ENCODE measurements at regions not wholly inside any gene's neighbourhood (a gene's known extent, or its start where the extent isn't known, plus 50 kb on each side); places are given as distances from the start of the nearest gene placed in this dataset.

GRCh38 chr2:204237416-204237815 is 300.9 kb downstream of the ICOS start:
- in situ Hi-C loops (cut with MboI; ENCODE audit: low sequenced_read_pairs in 4 of 4) (no loop called here), intact Hi-C loops (cut with DNase I; ENCODE audit: low total_unique reads) (no loop called here)
- Histone ChIP-seq H3K4me3 (no peak overlapping the region), H3K27ac (no peak overlapping the region), H3K27me3 (no peaks in the 10 kb centered on the region), H3K36me3 (no peaks in the 10 kb centered on the region), H3K4me1 (no peaks in the 10 kb centered on the region), H3K9me3 (no peaks in the 10 kb centered on the region)
- DNase-seq: no peak
- no peak for ATAC-seq
- no peak for TF ChIP-seq POLR2A (IDR thresholded peaks at IDR 0.05)
- TF ChIP-seq CTCF (IDR thresholded peaks at IDR 0.05 in 4 of 5, conservative IDR thresholded peaks at IDR 0.05 in 1 of 5): no peak

GRCh38 chr2:204239411-204240165 is 303.0 kb downstream of the ICOS start:
- Histone ChIP-seq H3K36me3 (no peaks in the 10 kb centered on the region), H3K27me3 (no peaks in the 10 kb centered on the region), H3K4me1 (no peaks in the 10 kb centered on the region), H3K4me3 (no peak overlapping the region), H3K9me3 (no peaks in the 10 kb centered on the region), H3K27ac (no peak overlapping the region)
- DNase-seq (no peak), ATAC-seq (no peak)
- intact Hi-C loops (cut with DNase I; ENCODE audit: low total_unique reads) (no loop called here), in situ Hi-C loops (cut with MboI; ENCODE audit: low sequenced_read_pairs in 4 of 4) (no loop called here)
- TF ChIP-seq POLR2A (IDR thresholded peaks at IDR 0.05) (no peak), CTCF (IDR thresholded peaks at IDR 0.05 in 4 of 5, conservative IDR thresholded peaks at IDR 0.05 in 1 of 5) (no peak)

GRCh38 chr2:204240961-204241360 is 304.3 kb upstream of the PARD3B start:
- no peaks in the 10 kb centered on the region for H3K9me3 ChIP-seq
- in situ Hi-C loops (cut with MboI; ENCODE audit: low sequenced_read_pairs in 4 of 4): no loop called here
- ATAC-seq: no peak

GRCh38 chr2:204249437-204249836 is 295.8 kb upstream of the PARD3B start:
- Histone ChIP-seq H3K4me3 (no peak overlapping the region), H3K27me3 (peaks cover 0 to 4% (median 0%) of the 10 kb centered on the region in 3 donors), H3K9me3 (no peaks in the 10 kb centered on the region), H3K36me3 (no peaks in the 10 kb centered on the region), H3K27ac (no peak overlapping the region), H3K4me1 (no peaks in the 10 kb centered on the region)
- intact Hi-C loops (cut with DNase I; ENCODE audit: low total_unique reads): no loop called here
- ATAC-seq (no peak), DNase-seq (no peak)
- in situ Hi-C loops (cut with MboI; ENCODE audit: low sequenced_read_pairs in 4 of 4): no loop called here
- TF ChIP-seq CTCF (IDR thresholded peaks at IDR 0.05 in 4 of 5, conservative IDR thresholded peaks at IDR 0.05 in 1 of 5): no peak
- no peak for TF ChIP-seq POLR2A (IDR thresholded peaks at IDR 0.05)

More at GRCh38 chr2:204240961-204241360, 304.3 kb upstream of the PARD3B start:
- H3K4me1 ChIP-seq: no peaks in the 10 kb centered on the region
- no peaks in the 10 kb centered on the region for H3K36me3 ChIP-seq
- H3K27ac ChIP-seq: no peak overlapping the region
- H3K4me3 ChIP-seq: no peak overlapping the region
- no peaks in the 10 kb centered on the region for H3K27me3 ChIP-seq
- intact Hi-C loops (cut with DNase I; ENCODE audit: low total_unique reads): no loop called here
- TF ChIP-seq POLR2A (IDR thresholded peaks at IDR 0.05) (no peak), CTCF (IDR thresholded peaks at IDR 0.05 in 4 of 5, conservative IDR thresholded peaks at IDR 0.05 in 1 of 5) (no peak)
- DNase-seq: no peak

GRCh38 chr2:204250692-204251091 is 294.6 kb upstream of the PARD3B start:
- DNase-seq (no peak), ATAC-seq (no peak)
- no peaks in the 10 kb centered on the region for H3K9me3 ChIP-seq
- H3K36me3 ChIP-seq: no peaks in the 10 kb centered on the region
- TF ChIP-seq POLR2A (IDR thresholded peaks at IDR 0.05) (no peak), CTCF (IDR thresholded peaks at IDR 0.05 in 4 of 5, conservative IDR thresholded peaks at IDR 0.05 in 1 of 5) (no peak)
- no peak overlapping the region for H3K4me3 ChIP-seq
- no peak overlapping the region for H3K27ac ChIP-seq
- H3K4me1 ChIP-seq: no peaks in the 10 kb centered on the region
- peaks cover 0 to 4% (median 0%) of the 10 kb centered on the region in 3 donors for H3K27me3 ChIP-seq
- intact Hi-C loops (cut with DNase I; ENCODE audit: low total_unique reads) (no loop called here), in situ Hi-C loops (cut with MboI; ENCODE audit: low sequenced_read_pairs in 4 of 4) (no loop called here)
